ENCODE measurements at regions not wholly inside any gene's neighbourhood (a gene's known extent, or its start where the extent isn't known, plus 50 kb on each side); places are given as distances from the start of the nearest gene placed in this dataset.

- Histone ChIP-seq H2AFZ (ENCODE audit: low read length) (no peak overlapping the region), H3K27me3 (replicated peaks; ENCODE audit: insufficient read depth, low read length) (no peaks in the 10 kb centered on the region), H3K9me3 (replicated peaks; ENCODE audit: insufficient read depth, low read length) (no peaks in the 10 kb centered on the region), H3K4me3 (ENCODE audit: low read length) (no peak overlapping the region), H3K27ac (ENCODE audit: low read length) (no peak overlapping the region), H3F3A (ENCODE audit: insufficient read depth, low read length) (0 out of 2 replicates have a peak, but pooled peaks cover 2% of the 10 kb centered on the region), H4K20me1 (ENCODE audit: insufficient read depth, low read length) (no peaks in the 10 kb centered on the region), H3K4me2 (ENCODE audit: low read depth, low read length) (no peak overlapping the region), H3K36me3 (replicated peaks; ENCODE audit: insufficient read depth, low read length) (no peaks in the 10 kb centered on the region), H3K4me1 (ENCODE audit: low read length) (peaks cover 6% of the 10 kb centered on the region; the same call in 1 of the 2 replicates), H3K79me2 (ENCODE audit: low read length) (no peaks in the 10 kb centered on the region), H3K9me2 (replicated peaks; ENCODE audit: insufficient read depth, low read length) (no peaks in the 10 kb centered on the region), H3K9ac (ENCODE audit: low read length) (no peak overlapping the region)
- TF ChIP-seq CTCF (IDR thresholded peaks at IDR 0.05; ENCODE audit: low read length), result no peak
- TF ChIP-seq EZH2phosphoT487 (IDR thresholded peaks at IDR 0.05; ENCODE audit: low read length), result no peak
- TF ChIP-seq EZH2 (optimal IDR thresholded peaks at IDR 0.05; ENCODE audit: low read depth, low read length), result no peak
- no peak for DNase-seq
Measured at GRCh38 chr2:125593036-125593435, 1062.9 kb upstream of the GYPC start.

GRCh38 chr2:125596612-125597011 lies 1059.3 kb upstream of the GYPC start:
- peak; percentile 56 for DNase-seq
- Histone ChIP-seq H3K36me3 (replicated peaks; ENCODE audit: insufficient read depth, low read length) (no peaks in the 10 kb centered on the region), H4K20me1 (ENCODE audit: insufficient read depth, low read length) (no peaks in the 10 kb centered on the region), H3K9me2 (replicated peaks; ENCODE audit: insufficient read depth, low read length) (no peaks in the 10 kb centered on the region), H3F3A (ENCODE audit: insufficient read depth, low read length) (0 out of 2 replicates have a peak, but pooled peaks cover 2% of the 10 kb centered on the region), H3K4me1 (ENCODE audit: low read length) (peaks cover 6% of the 10 kb centered on the region; the same call in 1 of the 2 replicates), H3K27ac (ENCODE audit: low read length) (peak overlapping the region; percentile 23; the same call in 1 of the 2 replicates), H3K79me2 (ENCODE audit: low read length) (no peaks in the 10 kb centered on the region), H3K4me3 (ENCODE audit: low read length) (no peak overlapping the region), H3K27me3 (replicated peaks; ENCODE audit: insufficient read depth, low read length) (no peaks in the 10 kb centered on the region), H3K9ac (ENCODE audit: low read length) (no peak overlapping the region), H2AFZ (ENCODE audit: low read length) (0 out of 2 replicates have a peak overlapping the region, but pooled peaks have one; percentile 20), H3K4me2 (ENCODE audit: low read depth, low read length) (peak overlapping the region; percentile 50), H3K9me3 (replicated peaks; ENCODE audit: insufficient read depth, low read length) (no peaks in the 10 kb centered on the region)
- no peak for TF ChIP-seq EZH2phosphoT487 (IDR thresholded peaks at IDR 0.05; ENCODE audit: low read length)
- TF ChIP-seq CTCF (IDR thresholded peaks at IDR 0.05; ENCODE audit: low read length), result no peak
- TF ChIP-seq EZH2 (optimal IDR thresholded peaks at IDR 0.05; ENCODE audit: low read depth, low read length), result no peak

- DNase-seq, result no peak
- no peak overlapping the region for H3K9ac ChIP-seq (ENCODE audit: low read length)
- no peaks in the 10 kb centered on the region for H4K20me1 ChIP-seq (ENCODE audit: insufficient read depth, low read length)
- no peak overlapping the region for H2AFZ ChIP-seq (ENCODE audit: low read length)
- no peaks in the 10 kb centered on the region for H3K27me3 ChIP-seq (replicated peaks; ENCODE audit: insufficient read depth, low read length)
- TF ChIP-seq EZH2phosphoT487 (IDR thresholded peaks at IDR 0.05; ENCODE audit: low read length) (no peak), EZH2 (optimal IDR thresholded peaks at IDR 0.05; ENCODE audit: low read depth, low read length) (no peak), CTCF (IDR thresholded peaks at IDR 0.05; ENCODE audit: low read length) (no peak)
- no peak overlapping the region for H3K4me3 ChIP-seq (ENCODE audit: low read length)
- no peaks in the 10 kb centered on the region for H3F3A ChIP-seq (ENCODE audit: insufficient read depth, low read length)
- H3K4me2 ChIP-seq (ENCODE audit: low read depth, low read length), result no peak overlapping the region
- H3K9me3 ChIP-seq (replicated peaks; ENCODE audit: insufficient read depth, low read length), result no peaks in the 10 kb centered on the region
- H3K4me1 ChIP-seq (ENCODE audit: low read length), result no peaks in the 10 kb centered on the region
- no peak overlapping the region for H3K27ac ChIP-seq (ENCODE audit: low read length)
- no peaks in the 10 kb centered on the region for H3K9me2 ChIP-seq (replicated peaks; ENCODE audit: insufficient read depth, low read length)
- H3K79me2 ChIP-seq (ENCODE audit: low read length), result no peaks in the 10 kb centered on the region
- H3K36me3 ChIP-seq (replicated peaks; ENCODE audit: insufficient read depth, low read length), result no peaks in the 10 kb centered on the region
Measured at GRCh38 chr2:125615438-125615837, 1040.5 kb upstream of the GYPC start.
